HG03378 (cell line): ENCODE measurements at regions not wholly inside any gene's neighbourhood (a gene's known extent, or its start where the extent isn't known, plus 50 kb on each side); places are given as distances from the start of the nearest gene placed in this dataset.
"Not testable (repeated sequence)": the region's sequence is repeated elsewhere in the genome, so short reads cannot be mapped to it uniquely, and the experiment has no call there.

ENCODE experiments used
- ATAC-seq: cut with Tn5 transposase; IDR thresholded peaks from one replicate; pipeline ENCODE4 v1.9.1; 2021; ENCODE audit warnings: mild to moderate bottlenecking, moderate library complexity; ENCODE audit not compliant: unreplicated experiment

- ATAC-seq = no peak
Measured at GRCh38 chr10:35963685-35964084, 321.6 kb upstream of the FZD8 start.

GRCh38 chr10:35961501-35961900 is 319.4 kb upstream of the FZD8 start:
- no peak for ATAC-seq

- no peak for ATAC-seq
Measured at GRCh38 chr10:35959252-35959651, 317.2 kb upstream of the FZD8 start.

- not testable (repeated sequence) for ATAC-seq
Measured at GRCh38 chr10:35958609-35959008, 316.5 kb upstream of the FZD8 start.

GRCh38 chr10:35950701-35951100 is 308.6 kb upstream of the FZD8 start:
- no peak for ATAC-seq

- ATAC-seq = no peak
Measured at GRCh38 chr10:35950226-35950625, 308.1 kb upstream of the FZD8 start.

- ATAC-seq = no peak
Measured at GRCh38 chr10:35949811-35950211, 307.7 kb upstream of the FZD8 start.

- no peak for ATAC-seq
Measured at GRCh38 chr10:35946556-35946955, 304.5 kb upstream of the FZD8 start.

- no peak for ATAC-seq
Measured at GRCh38 chr10:35942057-35942456, 300.0 kb upstream of the FZD8 start.

- ATAC-seq = no peak
Measured at GRCh38 chr10:35940141-35941041, 298.3 kb upstream of the FZD8 start.

- ATAC-seq = no peak
Measured at GRCh38 chr10:35938160-35938559, 296.1 kb upstream of the FZD8 start.

GRCh38 chr10:35937546-35937945 is 295.4 kb upstream of the FZD8 start:
- no peak for ATAC-seq

- no peak for ATAC-seq
Measured at GRCh38 chr10:35934642-35934995, 292.5 kb upstream of the FZD8 start.

- ATAC-seq = no peak
Measured at GRCh38 chr10:35933940-35934641, 292.0 kb upstream of the FZD8 start.

GRCh38 chr10:35933491-35933890 is 291.4 kb upstream of the FZD8 start:
- no peak for ATAC-seq

- ATAC-seq = not testable (repeated sequence)
Measured at GRCh38 chr10:35929962-35930361, 287.9 kb upstream of the FZD8 start.

GRCh38 chr10:35928748-35929147 is 286.7 kb upstream of the FZD8 start:
- ATAC-seq = no peak

- ATAC-seq = no peak
Measured at GRCh38 chr10:35927990-35928488, 285.9 kb upstream of the FZD8 start.

GRCh38 chr10:35927341-35927740 is 285.2 kb upstream of the FZD8 start:
- no peak for ATAC-seq

GRCh38 chr10:35926846-35927245 is 284.8 kb upstream of the FZD8 start:
- no peak for ATAC-seq

GRCh38 chr10:35925493-35925892 is 283.4 kb upstream of the FZD8 start:
- ATAC-seq = no peak

GRCh38 chr10:35924759-35925158 is 282.7 kb upstream of the FZD8 start:
- no peak for ATAC-seq
